HG03280 (cell line): ENCODE measurements at regions not wholly inside any gene's neighbourhood (a gene's known extent, or its start where the extent isn't known, plus 50 kb on each side); places are given as distances from the start of the nearest gene placed in this dataset.
"Not testable (repeated sequence)": the region's sequence is repeated elsewhere in the genome, so short reads cannot be mapped to it uniquely, and the experiment has no call there.

ENCODE experiments used
- ATAC-seq: cut with Tn5 transposase; IDR thresholded peaks from one replicate; pipeline ENCODE4 v1.9.1; 2021; ENCODE audit warnings: mild to moderate bottlenecking, moderate library complexity; ENCODE audit not compliant: unreplicated experiment

- not testable (repeated sequence) for ATAC-seq
These were observed 51.3 kb upstream of the RIOK2 start for GRCh38 chr5:97234380-97234779.

GRCh38 chr5:97242341-97242740 is 59.3 kb upstream of the RIOK2 start:
- ATAC-seq: no peak

- ATAC-seq: no peak
These were observed 60.3 kb upstream of the RIOK2 start for GRCh38 chr5:97243353-97243752.

- ATAC-seq: no peak
These were observed 62.3 kb upstream of the RIOK2 start for GRCh38 chr5:97245386-97245785.

GRCh38 chr5:97250113-97250512 is 67.1 kb upstream of the RIOK2 start:
- ATAC-seq: no peak

- no peak for ATAC-seq
These were observed 83.0 kb upstream of the RIOK2 start for GRCh38 chr5:97266076-97266475.

GRCh38 chr5:97266576-97266975 is 83.5 kb upstream of the RIOK2 start:
- ATAC-seq: no peak

- no peak for ATAC-seq
These were observed 84.7 kb upstream of the RIOK2 start for GRCh38 chr5:97267767-97268166.

GRCh38 chr5:97276474-97277120 is 93.5 kb upstream of the RIOK2 start:
- ATAC-seq: no peak

- ATAC-seq: no peak
These were observed 98.2 kb upstream of the RIOK2 start for GRCh38 chr5:97281257-97281656.

GRCh38 chr5:97297063-97297703 is 114.1 kb upstream of the RIOK2 start:
- peak; percentile 96 for ATAC-seq

- no peak for ATAC-seq
These were observed 114.7 kb upstream of the RIOK2 start for GRCh38 chr5:97297704-97298091.

GRCh38 chr5:97301181-97301580 is 118.1 kb upstream of the RIOK2 start:
- not testable (repeated sequence) for ATAC-seq

GRCh38 chr5:97338729-97339128 is 155.7 kb upstream of the RIOK2 start:
- no peak for ATAC-seq

GRCh38 chr5:97355775-97356174 is 172.7 kb upstream of the RIOK2 start:
- ATAC-seq: peak; percentile 87

GRCh38 chr5:97363577-97363976 is 180.5 kb upstream of the RIOK2 start:
- ATAC-seq: no peak

- no peak for ATAC-seq
These were observed 181.7 kb upstream of the RIOK2 start for GRCh38 chr5:97364731-97365130.

GRCh38 chr5:97365163-97365845 is 182.3 kb upstream of the RIOK2 start:
- no peak for ATAC-seq

- ATAC-seq: no peak
These were observed 182.9 kb upstream of the RIOK2 start for GRCh38 chr5:97365918-97366317.

- no peak for ATAC-seq
These were observed 192.9 kb upstream of the RIOK2 start for GRCh38 chr5:97375959-97376358.

GRCh38 chr5:97377582-97377981 is 194.5 kb upstream of the RIOK2 start:
- no peak for ATAC-seq

GRCh38 chr5:97383996-97384395 is 200.9 kb upstream of the RIOK2 start:
- ATAC-seq: no peak
